ENCODE measurements at regions not wholly inside any gene's neighbourhood (a gene's known extent, or its start where the extent isn't known, plus 50 kb on each side); places are given as distances from the start of the nearest gene placed in this dataset.
"Not testable (repeated sequence)": the region's sequence is repeated elsewhere in the genome, so short reads cannot be mapped to it uniquely, and the experiment has no call there.

DNA sequence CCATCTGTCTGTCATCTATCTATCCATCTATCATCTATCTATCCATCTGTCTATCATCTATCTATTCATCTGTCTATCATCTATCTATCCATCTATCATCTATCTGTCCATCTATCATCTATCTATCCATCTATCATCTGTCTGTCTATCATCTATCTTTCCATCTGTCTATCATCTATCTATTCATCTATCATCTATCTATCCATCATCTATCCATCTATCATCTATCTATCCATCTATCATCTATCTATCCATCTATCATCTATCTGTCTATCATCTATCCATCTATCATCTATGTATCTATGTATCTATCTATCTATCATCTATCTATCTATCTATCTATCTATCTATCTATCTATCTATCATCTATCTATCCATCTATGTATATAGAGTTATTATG lies 671.6 kb downstream of the UTRN start:
- POLR2A ChIA-PET; DNase-seq (ENCODE audit: low spot score); ATAC-seq; H3K36me3 Mint-ChIP-seq; H3K9me3 Mint-ChIP-seq; H3K4me3 Mint-ChIP-seq; H3K27me3 Mint-ChIP-seq (ENCODE audit: low read depth); CTCF ChIA-PET; H3K27ac Mint-ChIP-seq: not testable (repeated sequence)
- H3K4me1 Mint-ChIP-seq = peaks cover 35% of the 10 kb centered on the region

DNA sequence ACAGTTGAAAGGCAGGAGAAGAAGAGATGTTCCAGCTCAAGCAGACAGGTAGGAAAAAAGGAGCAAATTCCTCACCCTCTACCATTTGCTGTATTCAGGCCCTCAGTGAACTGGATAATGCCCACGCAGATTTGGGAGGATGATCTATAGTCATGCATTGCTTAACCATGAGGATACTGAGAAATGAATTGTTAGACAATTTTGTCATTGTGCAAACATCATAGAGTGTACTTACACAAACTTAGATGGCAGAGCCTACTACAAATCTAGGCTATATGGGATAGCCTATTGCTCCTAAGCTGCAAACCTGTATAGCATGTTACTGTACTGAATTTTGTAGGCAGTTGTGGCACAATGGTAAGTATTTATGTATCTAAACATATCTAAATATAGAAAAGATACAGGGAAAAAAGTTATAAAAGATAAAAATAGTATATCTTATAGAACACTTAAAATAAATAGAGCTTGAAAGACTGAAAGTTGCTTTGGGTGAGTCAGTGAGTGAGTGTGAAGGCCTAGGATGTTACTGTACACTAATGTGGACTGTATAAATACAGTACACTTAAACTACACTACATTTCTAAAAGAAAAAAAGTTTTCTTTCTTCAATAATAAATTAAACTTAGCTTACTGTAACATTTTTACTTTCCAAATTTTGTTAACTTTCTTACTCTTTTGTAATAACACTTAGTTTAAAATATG lies 672.3 kb downstream of the UTRN start:
- POLR2A ChIA-PET = no interaction called here
- CTCF ChIA-PET = no interaction called here
- no peaks in the 10 kb centered on the region for H3K27me3 Mint-ChIP-seq (ENCODE audit: low read depth)
- ATAC-seq = no peak
- no peak for DNase-seq (ENCODE audit: low spot score)
- H3K27ac Mint-ChIP-seq = no peak overlapping the region
- H3K36me3 Mint-ChIP-seq = 0 out of 2 replicates have a peak, but pooled peaks cover 2% of the 10 kb centered on the region
- TF ChIP-seq NFYB (CRISPR knock-in tag; conservative IDR thresholded peaks at IDR 0.05; ENCODE audit: low read depth) (no peak), KAT7 (CRISPR knock-in tag; IDR thresholded peaks at IDR 0.05; ENCODE audit: borderline replicate concordance) (no peak), RELA (CRISPR knock-in tag; IDR thresholded peaks at IDR 0.05; ENCODE audit: borderline replicate concordance) (no peak), ZNF671 (CRISPR knock-in tag; IDR thresholded peaks at IDR 0.05) (no peak), FOXP1 (CRISPR knock-in tag; IDR thresholded peaks at IDR 0.05; ENCODE audit: borderline replicate concordance) (no peak), CREM (CRISPR knock-in tag; IDR thresholded peaks at IDR 0.05) (no peak)
- TF ChIP-seq, protein P1, sequence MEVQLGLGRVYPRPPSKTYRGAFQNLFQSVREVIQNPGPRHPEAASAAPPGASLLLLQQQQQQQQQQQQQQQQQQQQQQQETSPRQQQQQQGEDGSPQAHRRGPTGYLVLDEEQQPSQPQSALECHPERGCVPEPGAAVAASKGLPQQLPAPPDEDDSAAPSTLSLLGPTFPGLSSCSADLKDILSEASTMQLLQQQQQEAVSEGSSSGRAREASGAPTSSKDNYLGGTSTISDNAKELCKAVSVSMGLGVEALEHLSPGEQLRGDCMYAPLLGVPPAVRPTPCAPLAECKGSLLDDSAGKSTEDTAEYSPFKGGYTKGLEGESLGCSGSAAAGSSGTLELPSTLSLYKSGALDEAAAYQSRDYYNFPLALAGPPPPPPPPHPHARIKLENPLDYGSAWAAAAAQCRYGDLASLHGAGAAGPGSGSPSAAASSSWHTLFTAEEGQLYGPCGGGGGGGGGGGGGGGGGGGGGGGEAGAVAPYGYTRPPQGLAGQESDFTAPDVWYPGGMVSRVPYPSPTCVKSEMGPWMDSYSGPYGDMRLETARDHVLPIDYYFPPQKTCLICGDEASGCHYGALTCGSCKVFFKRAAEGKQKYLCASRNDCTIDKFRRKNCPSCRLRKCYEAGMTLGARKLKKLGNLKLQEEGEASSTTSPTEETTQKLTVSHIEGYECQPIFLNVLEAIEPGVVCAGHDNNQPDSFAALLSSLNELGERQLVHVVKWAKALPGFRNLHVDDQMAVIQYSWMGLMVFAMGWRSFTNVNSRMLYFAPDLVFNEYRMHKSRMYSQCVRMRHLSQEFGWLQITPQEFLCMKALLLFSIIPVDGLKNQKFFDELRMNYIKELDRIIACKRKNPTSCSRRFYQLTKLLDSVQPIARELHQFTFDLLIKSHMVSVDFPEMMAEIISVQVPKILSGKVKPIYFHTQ (CRISPR knock-in tag; IDR thresholded peaks at IDR 0.05) = no peak
- no peak overlapping the region for H3K4me3 Mint-ChIP-seq
- peaks cover 29% of the 10 kb centered on the region for H3K4me1 Mint-ChIP-seq
- H3K9me3 Mint-ChIP-seq = peaks cover 7% of the 10 kb centered on the region

DNA sequence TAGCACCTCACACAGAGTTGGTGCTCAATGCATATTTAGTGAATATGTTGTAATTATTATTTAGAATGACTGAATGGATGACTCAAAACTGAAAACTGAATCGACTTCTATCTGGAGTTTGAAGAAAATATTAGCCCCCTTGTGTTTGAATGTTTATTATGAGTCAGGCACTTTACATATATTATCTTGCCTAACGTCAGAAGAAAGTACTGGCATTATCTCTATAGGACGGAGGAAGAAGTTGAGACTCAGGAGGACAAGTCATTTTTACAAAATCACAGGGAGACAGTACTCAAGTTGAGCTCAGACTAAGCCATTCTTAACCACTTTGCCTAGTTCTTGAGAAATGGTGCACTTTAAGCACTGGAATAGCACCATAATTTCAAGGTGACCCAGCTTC lies 684.0 kb downstream of the UTRN start:
- Mint-ChIP-seq H3K36me3 (peaks cover 13% of the 10 kb centered on the region), H3K27ac (no peak overlapping the region), H3K4me3 (no peak overlapping the region), H3K27me3 (ENCODE audit: low read depth) (no peaks in the 10 kb centered on the region; the same call in 1 of the 2 replicates), H3K9me3 (peaks cover 18% of the 10 kb centered on the region), H3K4me1 (peaks cover 3% of the 10 kb centered on the region; the same call in 1 of the 2 replicates)
- ATAC-seq (no peak), DNase-seq (ENCODE audit: low spot score) (no peak)
- ChIA-PET CTCF (no interaction called here), POLR2A (no interaction called here)
- TF ChIP-seq, protein P2, sequence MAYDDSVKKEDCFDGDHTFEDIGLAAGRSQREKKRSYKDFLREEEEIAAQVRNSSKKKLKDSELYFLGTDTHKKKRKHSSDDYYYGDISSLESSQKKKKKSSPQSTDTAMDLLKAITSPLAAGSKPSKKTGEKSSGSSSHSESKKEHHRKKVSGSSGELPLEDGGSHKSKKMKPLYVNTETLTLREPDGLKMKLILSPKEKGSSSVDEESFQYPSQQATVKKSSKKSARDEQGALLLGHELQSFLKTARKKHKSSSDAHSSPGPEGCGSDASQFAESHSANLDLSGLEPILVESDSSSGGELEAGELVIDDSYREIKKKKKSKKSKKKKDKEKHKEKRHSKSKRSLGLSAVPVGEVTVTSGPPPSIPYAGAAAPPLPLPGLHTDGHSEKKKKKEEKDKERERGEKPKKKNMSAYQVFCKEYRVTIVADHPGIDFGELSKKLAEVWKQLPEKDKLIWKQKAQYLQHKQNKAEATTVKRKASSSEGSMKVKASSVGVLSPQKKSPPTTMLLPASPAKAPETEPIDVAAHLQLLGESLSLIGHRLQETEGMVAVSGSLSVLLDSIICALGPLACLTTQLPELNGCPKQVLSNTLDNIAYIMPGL (CRISPR knock-in tag; IDR thresholded peaks at IDR 0.05) = no peak
- no peak for TF ChIP-seq TP53 (CRISPR knock-in tag; IDR thresholded peaks at IDR 0.05)
- no peak for TF ChIP-seq ATF1 (CRISPR knock-in tag; IDR thresholded peaks at IDR 0.05)
- TF ChIP-seq, protein P3, sequence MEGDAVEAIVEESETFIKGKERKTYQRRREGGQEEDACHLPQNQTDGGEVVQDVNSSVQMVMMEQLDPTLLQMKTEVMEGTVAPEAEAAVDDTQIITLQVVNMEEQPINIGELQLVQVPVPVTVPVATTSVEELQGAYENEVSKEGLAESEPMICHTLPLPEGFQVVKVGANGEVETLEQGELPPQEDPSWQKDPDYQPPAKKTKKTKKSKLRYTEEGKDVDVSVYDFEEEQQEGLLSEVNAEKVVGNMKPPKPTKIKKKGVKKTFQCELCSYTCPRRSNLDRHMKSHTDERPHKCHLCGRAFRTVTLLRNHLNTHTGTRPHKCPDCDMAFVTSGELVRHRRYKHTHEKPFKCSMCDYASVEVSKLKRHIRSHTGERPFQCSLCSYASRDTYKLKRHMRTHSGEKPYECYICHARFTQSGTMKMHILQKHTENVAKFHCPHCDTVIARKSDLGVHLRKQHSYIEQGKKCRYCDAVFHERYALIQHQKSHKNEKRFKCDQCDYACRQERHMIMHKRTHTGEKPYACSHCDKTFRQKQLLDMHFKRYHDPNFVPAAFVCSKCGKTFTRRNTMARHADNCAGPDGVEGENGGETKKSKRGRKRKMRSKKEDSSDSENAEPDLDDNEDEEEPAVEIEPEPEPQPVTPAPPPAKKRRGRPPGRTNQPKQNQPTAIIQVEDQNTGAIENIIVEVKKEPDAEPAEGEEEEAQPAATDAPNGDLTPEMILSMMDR (IDR thresholded peaks at IDR 0.05) = no peak
- no peak for TF ChIP-seq ZBTB21 (CRISPR knock-in tag; IDR thresholded peaks at IDR 0.05; ENCODE audit: borderline replicate concordance)
- no peak for TF ChIP-seq SMAD4 (CRISPR knock-in tag; IDR thresholded peaks at IDR 0.05)
- TF ChIP-seq, protein P4, sequence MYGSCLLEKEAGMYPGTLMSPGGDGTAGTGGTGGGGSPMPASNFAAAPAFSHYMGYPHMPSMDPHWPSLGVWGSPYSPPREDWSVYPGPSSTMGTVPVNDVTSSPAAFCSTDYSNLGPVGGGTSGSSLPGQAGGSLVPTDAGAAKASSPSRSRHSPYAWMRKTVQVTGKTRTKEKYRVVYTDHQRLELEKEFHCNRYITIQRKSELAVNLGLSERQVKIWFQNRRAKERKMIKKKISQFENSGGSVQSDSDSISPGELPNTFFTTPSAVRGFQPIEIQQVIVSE (CRISPR knock-in tag; IDR thresholded peaks at IDR 0.05; ENCODE audit: borderline replicate concordance) = no peak
- TF ChIP-seq ZNF138 (CRISPR knock-in tag; conservative IDR thresholded peaks at IDR 0.05) = no peak
- TF ChIP-seq, protein P5, sequence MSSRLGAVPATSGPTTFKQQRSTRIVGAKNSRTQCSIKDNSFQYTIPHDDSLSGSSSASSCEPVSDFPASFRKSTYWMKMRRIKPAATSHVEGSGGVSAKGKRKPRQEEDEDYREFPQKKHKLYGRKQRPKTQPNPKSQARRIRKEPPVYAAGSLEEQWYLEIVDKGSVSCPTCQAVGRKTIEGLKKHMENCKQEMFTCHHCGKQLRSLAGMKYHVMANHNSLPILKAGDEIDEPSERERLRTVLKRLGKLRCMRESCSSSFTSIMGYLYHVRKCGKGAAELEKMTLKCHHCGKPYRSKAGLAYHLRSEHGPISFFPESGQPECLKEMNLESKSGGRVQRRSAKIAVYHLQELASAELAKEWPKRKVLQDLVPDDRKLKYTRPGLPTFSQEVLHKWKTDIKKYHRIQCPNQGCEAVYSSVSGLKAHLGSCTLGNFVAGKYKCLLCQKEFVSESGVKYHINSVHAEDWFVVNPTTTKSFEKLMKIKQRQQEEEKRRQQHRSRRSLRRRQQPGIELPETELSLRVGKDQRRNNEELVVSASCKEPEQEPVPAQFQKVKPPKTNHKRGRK (CRISPR knock-in tag; IDR thresholded peaks at IDR 0.05; ENCODE audit: borderline replicate concordance) = no peak
- TF ChIP-seq, protein P1 (CRISPR knock-in tag; IDR thresholded peaks at IDR 0.05) = no peak
- TF ChIP-seq ZNF232 (CRISPR knock-in tag; IDR thresholded peaks at IDR 0.05) = no peak

Data from WTC11 (cell line).